ENCODE measurements at regions not wholly inside any gene's neighbourhood (a gene's known extent, or its start where the extent isn't known, plus 50 kb on each side); places are given as distances from the start of the nearest gene placed in this dataset.

DNA sequence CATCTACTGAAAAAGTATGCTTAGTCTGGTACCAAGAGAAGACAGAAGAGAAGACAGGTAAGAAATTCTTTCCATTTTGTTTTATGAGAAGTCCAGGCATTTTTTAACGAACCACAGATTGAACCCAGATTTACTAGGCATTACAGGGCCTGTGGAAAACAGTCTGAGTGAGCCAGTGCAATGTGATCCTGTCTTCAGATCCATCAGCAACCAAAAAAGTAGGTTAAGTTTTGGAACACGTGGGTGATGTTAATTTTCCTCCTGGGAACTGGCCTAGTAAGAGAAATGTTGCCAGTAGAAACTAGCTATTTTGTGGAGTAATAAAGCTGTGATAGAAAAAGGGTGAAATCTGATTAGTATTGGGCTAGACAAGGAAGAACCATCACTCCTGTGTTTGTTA, 440.9 kb upstream of the SEL1L start:
- FAIRE-seq = no peak
- no peak for DNase-seq (ENCODE audit: low read depth)
- no peak overlapping the region for H3K4me3 ChIP-seq (ENCODE audit: low read depth, low read length)

DNA sequence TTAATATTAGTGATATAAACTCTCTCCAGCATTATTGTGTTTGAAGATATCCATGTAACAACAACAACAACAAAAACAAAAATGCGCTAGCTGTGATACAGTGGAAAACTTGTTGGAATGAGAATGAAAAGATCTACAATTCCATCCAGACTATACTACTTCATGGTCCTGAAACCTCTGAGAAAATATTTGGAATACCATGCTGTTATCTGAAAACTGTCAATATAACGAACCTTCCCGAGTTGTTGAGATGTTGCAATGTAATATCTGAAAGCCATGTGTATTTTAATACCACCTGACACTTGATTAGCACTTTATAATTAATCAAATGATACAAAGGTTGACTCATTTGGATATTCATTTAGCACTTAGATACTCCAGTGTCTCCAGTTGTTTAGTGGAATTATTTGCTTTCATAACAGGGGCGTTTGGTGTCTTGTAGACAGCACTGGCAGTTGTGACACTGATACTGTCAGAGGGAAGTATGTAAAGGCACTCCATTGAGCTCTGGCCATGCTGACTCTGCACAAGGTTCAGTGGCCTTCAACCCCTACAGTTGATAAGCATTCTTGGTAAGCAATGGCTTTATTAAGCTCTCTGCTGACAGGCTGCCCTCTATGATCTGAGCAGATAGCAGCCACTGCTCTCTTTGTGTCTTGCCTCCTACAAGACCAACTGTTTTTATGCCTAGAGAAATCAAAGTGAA, 447.1 kb upstream of the SEL1L start:
- TF ChIP-seq, protein P1, sequence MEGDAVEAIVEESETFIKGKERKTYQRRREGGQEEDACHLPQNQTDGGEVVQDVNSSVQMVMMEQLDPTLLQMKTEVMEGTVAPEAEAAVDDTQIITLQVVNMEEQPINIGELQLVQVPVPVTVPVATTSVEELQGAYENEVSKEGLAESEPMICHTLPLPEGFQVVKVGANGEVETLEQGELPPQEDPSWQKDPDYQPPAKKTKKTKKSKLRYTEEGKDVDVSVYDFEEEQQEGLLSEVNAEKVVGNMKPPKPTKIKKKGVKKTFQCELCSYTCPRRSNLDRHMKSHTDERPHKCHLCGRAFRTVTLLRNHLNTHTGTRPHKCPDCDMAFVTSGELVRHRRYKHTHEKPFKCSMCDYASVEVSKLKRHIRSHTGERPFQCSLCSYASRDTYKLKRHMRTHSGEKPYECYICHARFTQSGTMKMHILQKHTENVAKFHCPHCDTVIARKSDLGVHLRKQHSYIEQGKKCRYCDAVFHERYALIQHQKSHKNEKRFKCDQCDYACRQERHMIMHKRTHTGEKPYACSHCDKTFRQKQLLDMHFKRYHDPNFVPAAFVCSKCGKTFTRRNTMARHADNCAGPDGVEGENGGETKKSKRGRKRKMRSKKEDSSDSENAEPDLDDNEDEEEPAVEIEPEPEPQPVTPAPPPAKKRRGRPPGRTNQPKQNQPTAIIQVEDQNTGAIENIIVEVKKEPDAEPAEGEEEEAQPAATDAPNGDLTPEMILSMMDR (IDR thresholded peaks at IDR 0.05; ENCODE audit: insufficient read depth, low read length, severe bottlenecking) = no peak
- no peaks in the 10 kb centered on the region for H3K27me3 ChIP-seq (ENCODE audit: control insufficient read depth, insufficient read depth, low read length)
- FAIRE-seq (no peak), DNase-seq (ENCODE audit: low read depth) (no peak)
- no peaks in the 10 kb centered on the region for H3K36me3 ChIP-seq (ENCODE audit: control insufficient read depth, insufficient read depth, low read length)
- no peak overlapping the region for H3K4me3 ChIP-seq (ENCODE audit: low read depth, low read length)

More for the DNA sequence above, 440.9 kb upstream of the SEL1L start:
- Histone ChIP-seq H3K27me3 (ENCODE audit: control insufficient read depth, insufficient read depth, low read length) (no peaks in the 10 kb centered on the region), H3K36me3 (ENCODE audit: control insufficient read depth, insufficient read depth, low read length) (no peaks in the 10 kb centered on the region)
- TF ChIP-seq, protein P1 (IDR thresholded peaks at IDR 0.05; ENCODE audit: insufficient read depth, low read length, severe bottlenecking) = no peak

DNA sequence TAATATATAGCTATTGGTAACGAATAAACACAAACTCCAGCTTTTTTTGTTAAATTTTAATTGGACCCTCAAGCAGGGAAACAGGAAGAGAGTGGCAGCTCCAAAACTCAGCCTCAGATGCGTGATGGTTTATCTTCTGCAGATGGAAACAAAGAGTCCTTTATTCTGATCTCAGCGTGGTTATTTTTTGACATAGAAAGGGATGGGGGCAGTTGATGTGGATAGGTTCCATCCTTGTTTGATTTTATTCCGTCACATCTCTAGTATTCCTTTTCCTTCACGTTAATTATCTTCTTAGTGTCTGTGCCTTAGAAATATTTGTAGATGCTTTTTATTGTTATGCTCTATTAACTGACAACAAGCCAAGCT, 447.6 kb upstream of the SEL1L start:
- DNase-seq (ENCODE audit: low read depth) (no peak), FAIRE-seq (no peak)
- H3K27me3 ChIP-seq (ENCODE audit: control insufficient read depth, insufficient read depth, low read length) = no peaks in the 10 kb centered on the region
- H3K36me3 ChIP-seq (ENCODE audit: control insufficient read depth, insufficient read depth, low read length) = no peaks in the 10 kb centered on the region
- TF ChIP-seq, protein P1 (IDR thresholded peaks at IDR 0.05; ENCODE audit: insufficient read depth, low read length, severe bottlenecking) = no peak
- H3K4me3 ChIP-seq (ENCODE audit: low read depth, low read length) = no peak overlapping the region

DNA sequence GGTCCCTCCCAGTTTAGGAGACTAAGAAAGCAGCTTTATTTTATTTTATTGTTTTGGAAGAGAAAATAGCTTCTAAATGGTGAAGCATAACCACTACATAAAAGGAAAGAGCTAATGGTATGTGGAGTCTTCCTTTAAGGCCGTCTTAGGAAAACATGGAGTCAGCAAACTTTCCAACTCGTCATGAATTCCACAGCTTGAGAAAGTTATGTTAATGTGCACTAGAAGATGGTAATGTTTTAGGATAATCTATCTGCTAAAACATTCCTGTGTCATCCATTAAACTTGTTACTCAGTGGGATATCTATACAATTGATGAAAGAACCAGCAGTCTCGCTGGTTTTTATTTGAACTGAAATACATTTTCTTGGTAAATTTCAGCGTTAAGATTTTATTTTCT, 448.4 kb upstream of the SEL1L start:
- Histone ChIP-seq H3K36me3 (ENCODE audit: control insufficient read depth, insufficient read depth, low read length) (no peaks in the 10 kb centered on the region), H3K27me3 (ENCODE audit: control insufficient read depth, insufficient read depth, low read length) (no peaks in the 10 kb centered on the region), H3K4me3 (ENCODE audit: low read depth, low read length) (no peak overlapping the region)
- TF ChIP-seq, protein P1 (IDR thresholded peaks at IDR 0.05; ENCODE audit: insufficient read depth, low read length, severe bottlenecking) = no peak
- DNase-seq (ENCODE audit: low read depth) = no peak
- no peak for FAIRE-seq

DNA sequence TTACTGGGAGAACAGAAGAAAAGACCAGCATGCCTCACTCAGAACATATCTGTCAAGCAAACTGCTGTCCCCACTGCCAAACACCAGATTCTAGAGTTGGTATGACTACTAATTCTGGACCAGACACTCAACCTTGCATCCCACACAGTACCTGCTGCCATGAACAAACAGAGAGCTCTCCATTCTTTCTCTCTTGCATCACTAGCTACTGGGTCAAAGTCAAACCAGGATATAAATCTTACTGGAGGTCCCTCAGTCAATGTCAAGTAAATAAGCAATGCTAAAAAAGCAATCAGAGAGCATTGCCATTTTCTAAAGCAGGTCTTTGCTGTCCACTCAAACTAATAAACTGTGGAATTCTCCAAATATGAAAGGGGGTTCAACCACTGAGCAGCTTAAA, 452.4 kb upstream of the SEL1L start:
- FAIRE-seq (no peak), DNase-seq (ENCODE audit: low read depth) (no peak)
- TF ChIP-seq, protein P1 (IDR thresholded peaks at IDR 0.05; ENCODE audit: insufficient read depth, low read length, severe bottlenecking) = no peak
- Histone ChIP-seq H3K36me3 (ENCODE audit: control insufficient read depth, insufficient read depth, low read length) (no peaks in the 10 kb centered on the region), H3K4me3 (ENCODE audit: low read depth, low read length) (no peak overlapping the region), H3K27me3 (ENCODE audit: control insufficient read depth, insufficient read depth, low read length) (no peaks in the 10 kb centered on the region)

DNA sequence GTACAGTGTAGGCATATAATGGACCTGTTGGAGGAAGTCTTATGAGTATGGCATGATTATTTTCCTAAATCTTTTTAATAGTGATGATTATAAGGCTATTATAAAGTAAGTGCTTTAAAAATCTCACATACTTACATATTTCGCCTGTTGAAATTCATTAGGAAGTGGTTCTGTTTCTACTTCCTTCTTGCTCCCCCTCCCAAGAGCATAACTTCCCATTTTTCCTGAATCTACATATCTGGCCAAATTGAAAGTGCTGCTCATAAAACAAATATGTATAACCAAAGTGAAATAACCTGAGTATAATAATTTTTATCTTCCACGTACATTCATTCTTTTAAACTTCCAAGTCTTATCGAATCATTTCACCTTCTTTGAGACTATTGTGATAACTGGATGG, 455.6 kb upstream of the SEL1L start:
- DNase-seq (ENCODE audit: low read depth) (no peak), FAIRE-seq (no peak)
- H3K4me3 ChIP-seq (ENCODE audit: low read depth, low read length) = no peak overlapping the region
- TF ChIP-seq, protein P1 (IDR thresholded peaks at IDR 0.05; ENCODE audit: insufficient read depth, low read length, severe bottlenecking) = no peak
- H3K36me3 ChIP-seq (ENCODE audit: control insufficient read depth, insufficient read depth, low read length) = no peaks in the 10 kb centered on the region
- H3K27me3 ChIP-seq (ENCODE audit: control insufficient read depth, insufficient read depth, low read length) = no peaks in the 10 kb centered on the region
